ENCODE measurements at regions not wholly inside any gene's neighbourhood (a gene's known extent, or its start where the extent isn't known, plus 50 kb on each side); places are given as distances from the start of the nearest gene placed in this dataset.
"Not testable (repeated sequence)": the region's sequence is repeated elsewhere in the genome, so short reads cannot be mapped to it uniquely, and the experiment has no call there.

GRCh38 chrX:71822314-71822713, 59.2 kb downstream of the CXorf49B start:
- CTCF ChIA-PET (ENCODE audit: partially characterized antibody); H4K8ac ChIP-seq (ENCODE audit: extremely low read depth, insufficient read depth, low read length); H4K20me1 ChIP-seq (replicated peaks in 1 of 2; ENCODE audit: control insufficient read depth in 1 of 2, insufficient read depth in 2 of 2, low read length in 2 of 2); H3K36me3 ChIP-seq (ENCODE audit: control insufficient read depth in 2 of 4, insufficient read depth in 4 of 4, low read length in 3 of 4); H3K4me1 ChIP-seq (replicated peaks in 1 of 4; ENCODE audit: control insufficient read depth in 3 of 4, insufficient read depth in 4 of 4, low read length in 3 of 4); H3K9me3 ChIP-seq (ENCODE audit: insufficient read depth in 2 of 2, low read depth in 1 of 2, low read length in 1 of 2); H2BK20ac ChIP-seq (ENCODE audit: low read length); FAIRE-seq; H3K4me2 ChIP-seq (ENCODE audit: insufficient read depth in 1 of 2, low read depth in 2 of 2, low read length in 2 of 2); H3K79me2 ChIP-seq (ENCODE audit: control insufficient read depth in 1 of 2, insufficient read depth in 2 of 2, low read length in 2 of 2); H2AK5ac ChIP-seq (ENCODE audit: low read depth, low read length); H2BK5ac ChIP-seq (ENCODE audit: low read depth, low read length); H3K79me1 ChIP-seq (ENCODE audit: low read depth, low read length); H2BK12ac ChIP-seq (ENCODE audit: low read depth, low read length); H3K27ac ChIP-seq (ENCODE audit: low read depth, low read length); H4K5ac ChIP-seq (ENCODE audit: insufficient read length, low read depth, low read length); POLR2A ChIA-PET (ENCODE audit: partially characterized antibody); H3K4ac ChIP-seq (replicated peaks; ENCODE audit: insufficient read length, low read depth, low read length); H2BK120ac ChIP-seq (replicated peaks; ENCODE audit: low read depth, low read length); H3K27me3 ChIP-seq (replicated peaks in 1 of 4; ENCODE audit: control insufficient read depth in 3 of 4, extremely low read depth in 1 of 4, insufficient read depth in 3 of 4, low read length in 3 of 4); H4K91ac ChIP-seq (replicated peaks; ENCODE audit: insufficient read length, low read length); H2AFZ ChIP-seq (ENCODE audit: low read length); H3K4me3 ChIP-seq (ENCODE audit: extremely low read depth in 1 of 4, insufficient read depth in 2 of 4, low read depth in 3 of 4, low read length in 4 of 4); H3K9ac ChIP-seq (replicated peaks in 1 of 4; ENCODE audit: extremely low read depth in 1 of 4, low read depth in 3 of 4, low read length in 3 of 4); H3K18ac ChIP-seq (ENCODE audit: extremely low read depth, low read length); H3K23me2 ChIP-seq (ENCODE audit: low read depth, low read length); H3K14ac ChIP-seq (ENCODE audit: insufficient read length); H3K56ac ChIP-seq (replicated peaks; ENCODE audit: insufficient read length, low read depth, low read length); H3K23ac ChIP-seq (ENCODE audit: insufficient read length); DNase-seq (ENCODE audit: low read depth in 1 of 2, low spot score in 2 of 2); H2BK15ac ChIP-seq (ENCODE audit: low read length): not testable (repeated sequence)
- 67% methylated on average over 1 of the region's 4 CpGs; no CpG with 5 or more reads in 1 of the 2 experiments for WGBS, 2 experiments (ENCODE audit: extremely low coverage in 1 of 2, insufficient coverage in 1 of 2, insufficient read length in 1 of 2, insufficient replicate concordance in 2 of 2, low coverage in 1 of 2, low lambda C conversion rate in 2 of 2, missing lambda C conversion rate in 1 of 2)

All from H1 (cell line).